Motor neuron (in vitro differentiated cells): ENCODE measurements at regions not wholly inside any gene's neighbourhood (a gene's known extent, or its start where the extent isn't known, plus 50 kb on each side); places are given as distances from the start of the nearest gene placed in this dataset.
"Not testable (repeated sequence)": the region's sequence is repeated elsewhere in the genome, so short reads cannot be mapped to it uniquely, and the experiment has no call there.

Experiments used
- ATAC-seq, 8 experiments: fragments of 200-7000 bp; cut with Tn5 transposase; replicated peaks in 6 of 8; 2 replicates each; pipeline ENCODE4 v1.8.0; 2021; ENCODE audit warnings: mild to moderate bottlenecking in 8 of 8, moderate library complexity in 8 of 8
- H3K27ac ChIP-seq, 2 donors: fragments of 250-450 bp; sonication (Bioruptor Pico); 2 replicates each; pipeline ENCODE4 v1.9.0; 2021; ENCODE audit warnings: antibody characterized with exemption in 2 of 2, mild to moderate bottlenecking in 2 of 2, moderate library complexity in 1 of 2
- H3K4me1 ChIP-seq, 2 donors: fragments of 250-450 bp; sonication (Bioruptor Pico); replicated peaks in 1 of 2; 2 replicates each; pipeline ENCODE4 v1.6.1; 2021; ENCODE audit warnings: antibody characterized with exemption in 2 of 2, mild to moderate bottlenecking in 2 of 2, moderate library complexity in 1 of 2
- H3K4me3 ChIP-seq, 5 donors: fragments of 250-450 bp; sonication (Bioruptor Pico); 2 replicates each; pipeline ENCODE4 v1.9.0; 2021; ENCODE audit warnings: antibody characterized with exemption in 5 of 5, mild to moderate bottlenecking in 5 of 5, moderate library complexity in 4 of 5
- WGBS, 10 experiments: fragments of 450-650 bp; shearing (Covaris generic); methylation state at CpG; one replicate each; pipeline ENCODE4 v1.0.0; 2022; 5-methylcytosine and 5-hydroxymethylcytosine counted together
- in situ Hi-C, 9 experiments: fragments of 400-800 bp; cut with MboI; loops; one replicate each; pipeline ENCODE4 v1.15.0; 2021; ENCODE audit warnings: low sequenced_read_pairs in 9 of 9, low pct_unique_long_range_greater_than_20kb in 2 of 9; ENCODE audit not compliant: unreplicated experiment in 9 of 9

DNA sequence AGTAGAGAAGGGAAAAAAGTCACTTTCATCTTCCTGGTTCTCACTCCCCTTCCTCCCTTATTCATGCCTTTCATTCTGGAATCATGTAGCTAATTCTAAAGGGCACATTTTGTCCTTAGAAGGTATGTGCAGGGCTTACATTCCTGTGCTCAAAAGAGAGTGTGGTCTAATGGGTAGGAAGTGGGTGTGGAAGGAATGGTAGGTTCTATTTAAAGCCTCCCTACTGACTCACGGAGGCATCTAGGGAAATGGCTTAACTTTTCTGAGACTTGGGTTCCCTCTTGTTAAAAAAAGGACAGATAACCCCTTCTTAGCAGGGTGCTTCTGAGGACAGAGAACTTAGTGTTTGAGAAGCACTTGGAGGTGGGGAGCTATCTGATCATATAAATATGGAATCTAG lies 249.3 kb upstream of the DUSP10 start:
- WGBS, 10 experiments: 0 to 89% (median 0%) methylated on average over 1 of the region's 1 CpG; no CpG with 5 or more reads in 5 of the 10 experiments
- H3K4me3 ChIP-seq: no peak overlapping the region
- in situ Hi-C loops: no loop called here
- H3K27ac ChIP-seq: no peak overlapping the region
- peaks cover 2 to 6% of the 10 kb centered on the region in 2 donors for H3K4me1 ChIP-seq
- ATAC-seq: peak in 2 of 8 experiments; percentile 56 to 81

DNA sequence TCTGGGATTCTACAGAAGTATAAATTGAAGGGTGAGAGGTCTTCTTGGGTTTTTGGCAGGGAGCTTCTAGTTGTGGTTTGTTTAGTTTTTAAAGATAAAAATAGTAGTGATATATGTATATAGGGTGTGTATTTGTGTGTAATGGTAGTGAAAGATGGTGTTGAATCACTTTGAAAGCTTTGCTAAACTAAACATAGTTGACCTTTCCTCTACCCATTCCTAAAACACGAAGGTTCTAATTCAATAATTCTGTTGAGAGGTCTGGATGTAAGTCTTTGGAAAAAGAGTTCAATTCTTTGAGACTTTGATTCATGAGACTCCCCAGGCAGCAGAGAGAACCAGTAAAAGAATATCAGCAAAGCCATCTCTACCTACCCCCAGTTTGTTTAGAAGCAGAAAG lies 247.9 kb upstream of the DUSP10 start:
- H3K27ac ChIP-seq: no peak overlapping the region
- WGBS, 10 experiments: 0 to 100% (median 78%) methylated on average over 1 of the region's 1 CpG; no CpG with 5 or more reads in 4 of the 10 experiments
- no peak overlapping the region for H3K4me3 ChIP-seq
- ATAC-seq: no peak
- peaks cover 2 to 6% of the 10 kb centered on the region in 2 donors for H3K4me1 ChIP-seq
- in situ Hi-C loops: no loop called here

DNA sequence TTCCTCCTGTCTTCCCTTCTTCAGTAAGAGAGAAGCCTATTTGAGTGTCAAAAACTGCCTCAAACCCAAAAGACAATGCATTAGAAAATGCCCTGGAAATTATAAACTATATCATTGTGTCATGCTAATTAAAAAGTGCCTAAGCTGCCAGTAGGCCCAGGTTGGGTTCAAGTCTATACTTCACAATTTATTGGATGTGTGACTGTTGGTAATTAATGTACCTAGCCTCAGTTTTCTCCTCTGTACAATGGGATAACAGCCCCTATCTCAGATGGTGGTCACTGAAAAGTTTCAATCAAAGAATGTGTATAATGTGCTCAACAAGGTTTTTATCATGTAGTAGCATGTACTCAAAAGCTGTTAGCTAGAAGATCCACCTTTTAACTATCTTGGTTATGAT lies 246.9 kb upstream of the DUSP10 start:
- peaks cover 2 to 6% of the 10 kb centered on the region in 2 donors for H3K4me1 ChIP-seq
- ATAC-seq: no peak
- no peak overlapping the region for H3K27ac ChIP-seq
- no peak overlapping the region for H3K4me3 ChIP-seq
- in situ Hi-C loops: no loop called here

DNA sequence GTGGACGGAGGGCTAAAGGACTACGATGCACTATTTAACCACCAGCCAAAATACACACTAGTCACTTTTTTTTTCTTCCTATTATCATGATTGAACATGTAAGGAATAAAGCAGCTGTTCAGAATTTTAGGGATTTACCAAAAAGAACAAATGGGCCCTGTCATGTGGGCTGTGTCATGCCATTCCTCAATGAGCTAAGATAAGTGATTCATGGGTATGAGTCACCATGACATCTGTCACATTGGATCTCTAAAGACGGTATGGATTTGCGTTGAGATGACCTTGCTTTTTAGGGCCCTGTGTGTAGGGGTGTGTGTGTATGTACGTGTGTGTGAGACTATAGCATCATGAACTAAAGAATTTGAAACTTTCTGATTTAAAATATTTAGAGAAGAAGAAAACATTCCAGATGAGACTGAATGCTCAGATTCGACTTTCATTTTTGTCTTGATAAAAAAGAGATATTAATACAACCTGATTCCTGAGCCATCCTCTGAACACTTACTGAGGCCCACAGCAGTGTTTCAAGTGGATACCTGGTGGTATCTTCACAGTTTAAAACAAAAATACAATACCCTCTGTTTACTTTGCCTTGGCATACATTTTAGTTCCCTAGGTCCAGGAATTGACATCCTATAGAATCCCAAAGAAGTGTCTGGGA lies 246.1 kb upstream of the DUSP10 start:
- no peak overlapping the region for H3K27ac ChIP-seq
- peak in 7 of 8 experiments; percentile 52 to 94 (median 86) for ATAC-seq
- peaks cover 2 to 6% of the 10 kb centered on the region in 2 donors for H3K4me1 ChIP-seq
- 41 to 88% (median 68%) methylated on average over 2 to 6 of the region's 6 CpGs for WGBS, 10 experiments
- in situ Hi-C loops: no loop called here
- no peak overlapping the region for H3K4me3 ChIP-seq

DNA sequence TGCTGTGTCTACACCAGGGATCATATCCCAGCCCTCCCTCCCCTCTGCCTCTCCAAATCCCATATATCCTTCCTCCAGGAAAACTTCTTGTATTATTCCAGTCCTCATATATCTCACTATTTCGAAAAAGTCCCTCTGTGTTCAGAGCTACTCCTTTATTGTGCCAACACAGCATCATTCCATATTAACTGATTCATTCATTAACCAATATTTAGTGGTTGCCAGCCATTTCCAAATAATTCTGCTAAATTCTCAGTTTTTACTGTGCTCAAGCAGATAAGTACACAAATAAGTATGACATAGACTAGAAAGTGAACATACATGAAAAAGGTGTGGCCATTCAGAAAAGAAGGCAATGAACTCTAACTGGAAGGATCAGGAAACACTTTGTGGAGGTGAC lies 241.6 kb upstream of the DUSP10 start:
- ATAC-seq: no peak
- Histone ChIP-seq H3K27ac (no peak overlapping the region), H3K4me1 (peaks cover 2 to 8% of the 10 kb centered on the region in 2 donors), H3K4me3 (no peak overlapping the region)
- in situ Hi-C loops: no loop called here
- 0 to 86% (median 53%) methylated on average over 1 of the region's 1 CpG; no CpG with 5 or more reads in 3 of the 10 experiments for WGBS, 10 experiments

DNA sequence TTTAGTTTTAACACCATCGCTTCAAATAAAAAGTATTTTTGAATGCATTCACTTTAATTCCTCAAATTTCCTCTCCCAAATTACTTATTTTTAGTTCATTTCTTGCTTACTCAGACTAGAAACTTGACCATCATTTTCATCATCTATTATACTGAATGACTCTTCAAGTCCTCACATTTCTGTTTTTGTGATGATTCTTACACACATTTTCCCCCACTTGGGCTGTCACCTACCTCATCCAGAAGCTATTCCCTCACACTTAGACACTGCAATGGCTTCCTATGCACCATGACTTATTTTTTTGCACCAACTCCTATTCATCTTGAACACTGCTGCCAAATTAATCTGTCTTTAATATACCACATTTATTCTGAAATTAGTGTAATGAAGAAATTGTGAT lies 239.6 kb upstream of the DUSP10 start:
- peaks cover 0 to 4% of the 10 kb centered on the region in 2 donors for H3K4me1 ChIP-seq
- WGBS, 10 experiments: 40 to 100% (median 95%) methylated on average over 1 of the region's 1 CpG; no CpG with 5 or more reads in 1 of the 10 experiments

DNA sequence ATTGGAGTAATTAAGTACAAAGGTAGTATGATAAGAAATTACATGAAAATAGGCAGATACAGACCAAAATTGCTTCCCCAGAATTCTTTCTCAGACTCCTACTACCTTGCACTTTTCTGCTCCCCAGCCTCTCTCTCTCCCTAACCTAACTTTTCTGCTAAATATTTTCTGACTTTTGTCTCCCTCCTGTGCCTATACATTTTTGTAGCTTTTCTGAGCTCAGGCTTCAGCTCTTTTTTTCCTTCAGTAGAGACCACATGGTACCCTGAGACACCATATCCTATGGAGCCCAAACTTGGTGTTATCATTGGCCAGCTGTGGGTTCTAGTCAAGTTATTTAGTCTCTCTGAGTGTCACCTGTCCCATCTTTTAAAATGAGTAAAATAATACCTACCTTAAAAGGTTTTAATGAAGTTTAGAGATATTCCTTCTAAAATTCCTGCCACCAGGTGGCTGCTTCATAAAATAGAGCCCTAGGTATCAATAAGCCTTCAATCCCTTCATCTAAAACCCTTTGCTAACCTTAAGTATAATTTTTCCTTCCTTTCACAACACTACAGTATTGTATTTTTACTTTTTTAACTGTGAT lies 237.6 kb upstream of the DUSP10 start:
- H3K4me1 ChIP-seq: peaks cover 0 to 4% of the 10 kb centered on the region in 2 donors

More for the DNA sequence above, 239.6 kb upstream of the DUSP10 start:
- ATAC-seq: no peak
- no peak overlapping the region for H3K27ac ChIP-seq
- no peak overlapping the region for H3K4me3 ChIP-seq
- in situ Hi-C loops: no loop called here

DNA sequence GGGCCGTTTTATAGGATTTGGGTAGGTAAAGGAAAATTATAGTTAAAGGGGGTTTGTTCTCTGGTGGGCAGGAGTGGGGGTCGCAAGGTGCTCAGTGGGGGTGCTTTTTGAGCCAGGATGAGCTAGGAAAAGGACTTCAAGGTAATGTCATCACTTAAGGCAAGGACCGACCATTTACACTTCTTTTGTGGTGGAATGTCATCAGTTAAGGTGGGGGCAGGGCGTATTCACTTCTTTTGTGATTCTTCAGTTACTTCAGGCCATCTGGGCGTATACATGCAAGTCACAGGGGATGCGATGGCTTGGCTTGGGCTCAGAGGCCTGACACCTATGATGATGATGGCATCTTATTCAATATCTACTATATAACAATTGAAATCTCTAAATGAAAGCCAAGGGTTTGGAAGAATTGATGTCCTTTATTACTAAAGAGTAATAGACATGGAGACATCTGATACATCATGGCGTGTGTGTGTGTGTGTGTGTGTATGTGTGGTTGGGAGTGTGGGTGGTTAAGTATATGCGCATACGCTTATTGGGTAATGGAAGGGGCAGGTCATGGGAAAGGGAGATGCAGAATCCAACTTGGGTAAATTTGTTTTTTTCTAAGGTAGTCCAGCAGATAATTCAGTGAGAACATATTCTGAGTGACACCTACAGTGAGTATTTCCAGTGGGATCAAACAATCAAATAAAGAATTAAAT lies 236.9 kb upstream of the DUSP10 start:
- ATAC-seq: peak in 3 of 8 experiments; percentile 30 to 99 (median 96)
- H3K27ac ChIP-seq, H3K4me1 ChIP-seq, H3K4me3 ChIP-seq, in situ Hi-C loops: not testable (repeated sequence)
- 47 to 95% (median 74%) methylated on average over 2 to 7 of the region's 9 CpGs; no CpG with 5 or more reads in 2 of the 10 experiments for WGBS, 10 experiments

More for the DNA sequence above, 237.6 kb upstream of the DUSP10 start:
- Histone ChIP-seq H3K4me3 (no peak overlapping the region), H3K27ac (no peak overlapping the region)
- ATAC-seq: no peak
- in situ Hi-C loops: no loop called here

DNA sequence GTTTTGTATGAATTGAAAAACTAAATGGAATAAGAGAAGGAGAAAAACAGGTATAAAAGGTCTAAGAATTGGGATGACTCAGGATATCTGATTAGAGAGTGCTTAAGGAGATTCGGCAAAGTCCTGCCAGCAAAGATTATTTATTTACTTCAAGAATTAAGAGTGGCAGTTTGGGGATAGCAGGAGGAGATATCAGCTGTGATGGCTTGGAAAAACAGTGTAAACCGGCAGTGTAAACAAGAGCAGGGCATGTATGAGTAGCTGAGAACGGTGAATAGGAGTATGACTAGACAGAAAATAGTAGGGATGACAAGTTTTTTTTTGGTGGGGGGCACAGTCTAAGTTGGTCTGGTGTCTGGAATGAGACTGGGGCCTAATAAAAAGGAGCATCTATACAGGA lies 231.9 kb upstream of the DUSP10 start:
- WGBS, 10 experiments: no CpG with 5 or more reads among the region's 3 CpGs
- in situ Hi-C loops, H3K27ac ChIP-seq: not testable (repeated sequence)

DNA sequence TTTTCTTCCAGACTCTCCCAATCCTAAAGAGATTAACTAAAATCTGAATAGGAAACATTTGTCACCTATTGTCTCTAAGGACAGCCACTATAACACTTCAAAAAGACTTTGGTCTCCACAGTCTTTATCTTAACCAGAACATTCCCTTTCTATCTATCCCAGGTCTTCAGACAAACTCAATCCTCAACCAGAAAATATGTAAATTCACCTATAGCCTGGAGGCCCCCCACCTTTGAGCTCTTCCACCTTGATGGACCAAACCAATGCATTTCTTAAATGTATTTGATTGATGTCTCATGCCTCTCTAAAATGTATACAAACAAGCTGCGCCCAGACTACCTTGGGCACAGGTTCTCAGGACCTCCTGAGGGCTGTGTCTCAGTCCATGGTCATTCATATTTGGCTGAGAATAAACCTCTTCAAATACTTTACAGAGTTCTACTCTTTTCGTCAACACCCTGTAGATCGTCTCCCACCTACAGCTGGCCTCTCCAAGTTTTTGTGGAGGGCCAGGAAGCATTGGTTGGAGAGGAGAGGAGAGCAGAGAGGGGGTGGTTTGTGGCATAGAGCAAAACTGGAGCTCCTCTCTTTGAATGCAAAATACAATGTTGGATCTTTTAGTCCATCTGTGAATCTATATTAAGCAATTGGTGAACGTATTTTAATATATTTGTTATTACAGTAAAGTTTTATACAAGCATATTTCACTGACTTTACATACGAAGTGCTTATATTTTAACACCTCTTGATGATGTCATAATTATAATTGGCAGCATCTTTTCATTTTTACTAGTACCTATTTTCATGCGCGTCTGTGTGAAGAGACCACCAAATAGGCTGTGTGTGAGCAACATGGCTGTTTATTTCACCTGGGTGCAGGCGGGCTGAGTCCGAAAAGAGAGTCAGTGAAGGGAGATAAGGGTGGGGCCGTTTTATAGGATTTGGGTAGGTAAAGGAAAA lies 230.7 kb upstream of the DUSP10 start:
- no peak for ATAC-seq
- in situ Hi-C loops: no loop called here
- H3K4me1 ChIP-seq: peaks cover 0 to 9% of the 10 kb centered on the region in 2 donors
- H3K4me3 ChIP-seq: no peak overlapping the region
- WGBS, 10 experiments: 72 to 89% (median 78%) methylated on average over 3 to 7 of the region's 10 CpGs; no CpG with 5 or more reads in 2 of the 10 experiments
- H3K27ac ChIP-seq: no peak overlapping the region

More for the DNA sequence above, 231.9 kb upstream of the DUSP10 start:
- H3K4me3 ChIP-seq, ATAC-seq, H3K4me1 ChIP-seq: not testable (repeated sequence)

DNA sequence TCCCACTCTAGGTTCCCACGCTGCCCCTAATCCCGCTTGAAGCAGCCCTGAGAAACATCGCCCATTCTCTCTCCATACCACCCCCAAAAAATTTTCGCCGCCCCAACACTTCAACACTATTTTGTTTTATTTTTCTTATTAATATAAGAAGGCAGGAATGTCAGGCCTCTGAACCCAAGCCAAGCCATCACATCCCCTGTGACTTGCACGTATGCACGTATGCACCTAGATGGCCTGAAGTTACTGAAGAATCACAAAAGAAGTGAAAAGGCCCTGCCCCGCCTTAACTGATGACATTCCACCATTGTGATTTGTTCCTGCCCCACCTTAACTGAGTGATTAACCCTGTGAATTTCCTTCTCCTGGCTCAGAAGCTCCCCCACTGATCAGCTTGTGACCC lies 229.1 kb upstream of the DUSP10 start:
- 84 to 100% (median 95%) methylated on average over 1 to 5 of the region's 8 CpGs; no CpG with 5 or more reads in 5 of the 10 experiments for WGBS, 10 experiments
- in situ Hi-C loops, ATAC-seq, H3K4me1 ChIP-seq, H3K27ac ChIP-seq, H3K4me3 ChIP-seq: not testable (repeated sequence)

DNA sequence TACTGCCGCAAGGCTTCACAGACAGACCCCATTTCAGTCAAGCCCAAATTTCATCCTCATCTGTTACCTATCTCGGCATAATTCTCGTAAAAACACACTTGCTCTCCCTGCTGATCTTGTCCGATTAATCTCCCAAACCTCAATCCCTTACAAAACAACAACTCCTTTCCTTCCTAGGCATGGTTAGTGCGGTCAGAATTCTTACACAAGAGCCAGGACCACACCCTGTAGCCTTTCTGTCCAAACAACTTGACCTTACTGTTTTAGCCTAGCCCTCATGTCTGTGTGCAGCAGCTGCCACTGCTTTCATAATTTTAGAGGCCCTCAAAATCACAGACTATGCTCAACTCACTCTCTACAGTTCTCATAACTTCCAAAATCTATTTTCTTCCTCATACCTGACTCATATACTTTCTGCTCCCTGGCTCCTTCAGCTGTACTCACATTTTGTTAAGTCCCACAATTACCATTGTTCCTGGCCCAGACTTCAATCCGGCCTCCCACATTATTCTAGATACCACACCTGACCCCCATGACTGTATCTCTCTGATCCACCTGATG lies 227.5 kb upstream of the DUSP10 start:
- in situ Hi-C loops, H3K4me3 ChIP-seq, ATAC-seq, H3K27ac ChIP-seq, H3K4me1 ChIP-seq: not testable (repeated sequence)
- WGBS, 10 experiments: 46 to 100% (median 96%) methylated on average over 1 to 5 of the region's 6 CpGs; no CpG with 5 or more reads in 1 of the 10 experiments
